MM.1S (cell line): ENCODE measurements at regions not wholly inside any gene's neighbourhood (a gene's known extent, or its start where the extent isn't known, plus 50 kb on each side); places are given as distances from the start of the nearest gene placed in this dataset.

Source experiments
- DNase-seq: peaks from one replicate; pipeline ENCODE4 v3.0.0-alpha.2; 2015
- H2AFZ ChIP-seq: fragments of 300-600 bp; sonication (generic); 2 replicates; pipeline ENCODE4 v1.6.0; 2016; ENCODE audit warnings: antibody characterized with exemption, low read length
- H3F3A ChIP-seq: fragments of 300-600 bp; sonication (generic); 2 replicates; pipeline ENCODE4 v1.6.1; 2016; ENCODE audit warnings: mild to moderate bottlenecking, antibody characterized with exemption, low read length, moderate library complexity, mixed read lengths; ENCODE audit not compliant: insufficient read depth
- H3K27ac ChIP-seq: fragments of 300-600 bp; sonication (generic); 2 replicates; pipeline ENCODE4 v1.5.1; 2016; ENCODE audit warnings: mild to moderate bottlenecking, low read length
- H3K27me3 ChIP-seq: fragments of 300-600 bp; sonication (generic); replicated peaks from 2 replicates; pipeline ENCODE4 v1.6.0; 2016; ENCODE audit warnings: low read length; ENCODE audit not compliant: insufficient read depth
- H3K36me3 ChIP-seq: fragments of 300-600 bp; sonication (generic); replicated peaks from 2 replicates; pipeline ENCODE4 v1.6.1; 2016; ENCODE audit warnings: mild to moderate bottlenecking, low read length, mixed read lengths; ENCODE audit not compliant: insufficient read depth
- H3K4me1 ChIP-seq: fragments of 300-600 bp; sonication (generic); 2 replicates; pipeline ENCODE4 v1.6.1; 2016; ENCODE audit warnings: low read length, mixed read lengths
- H3K4me2 ChIP-seq: fragments of 300-600 bp; sonication (generic); 2 replicates; pipeline ENCODE4 v1.6.0; 2016; ENCODE audit warnings: low read depth, low read length
- H3K4me3 ChIP-seq: fragments of 300-600 bp; sonication (generic); 2 replicates; pipeline ENCODE4 v1.5.1; 2016; ENCODE audit warnings: low read length, mixed read lengths
- H3K79me2 ChIP-seq: fragments of 300-600 bp; sonication (generic); 2 replicates; pipeline ENCODE4 v1.6.1; 2016; ENCODE audit warnings: mixed run types, low read length, mixed read lengths
- H3K9ac ChIP-seq: fragments of 300-600 bp; sonication (generic); 2 replicates; pipeline ENCODE4 v1.6.1; 2016; ENCODE audit warnings: low read length, mixed read lengths
- H3K9me2 ChIP-seq: fragments of 300-600 bp; sonication (generic); replicated peaks from 2 replicates; pipeline ENCODE4 v1.6.1; 2016; ENCODE audit warnings: mild to moderate bottlenecking, low read length, mixed read lengths; ENCODE audit not compliant: insufficient read depth
- H3K9me3 ChIP-seq: fragments of 300-600 bp; sonication (generic); replicated peaks from 2 replicates; pipeline ENCODE4 v1.6.1; 2016; ENCODE audit warnings: mild to moderate bottlenecking, low read length, mixed read lengths; ENCODE audit not compliant: insufficient read depth
- H4K20me1 ChIP-seq: fragments of 300-600 bp; sonication (generic); 2 replicates; pipeline ENCODE4 v1.6.1; 2016; ENCODE audit warnings: mild to moderate bottlenecking, low read length, moderate library complexity, mixed read lengths; ENCODE audit not compliant: insufficient read depth
- EZH2 ChIP-seq: fragments of 300-600 bp; sonication (generic); optimal IDR thresholded peaks from 2 replicates; pipeline ENCODE3; 2017; ENCODE audit warnings: low read depth, mild to moderate bottlenecking, antibody characterized with exemption, low read length, mixed read lengths
- EZH2phosphoT487 ChIP-seq: fragments of 300-600 bp; sonication (generic); IDR thresholded peaks from 2 replicates; pipeline ENCODE4 v1.6.1; 2018; ENCODE audit warnings: antibody characterized with exemption, low read length
- TF ChIP-seq, protein P1 (sequence below): fragments of 300-600 bp; sonication (generic); IDR thresholded peaks from 2 replicates; pipeline ENCODE4 v1.5.1; 2016; ENCODE audit warnings: antibody characterized with exemption, low read length, mixed read lengths

DNA sequence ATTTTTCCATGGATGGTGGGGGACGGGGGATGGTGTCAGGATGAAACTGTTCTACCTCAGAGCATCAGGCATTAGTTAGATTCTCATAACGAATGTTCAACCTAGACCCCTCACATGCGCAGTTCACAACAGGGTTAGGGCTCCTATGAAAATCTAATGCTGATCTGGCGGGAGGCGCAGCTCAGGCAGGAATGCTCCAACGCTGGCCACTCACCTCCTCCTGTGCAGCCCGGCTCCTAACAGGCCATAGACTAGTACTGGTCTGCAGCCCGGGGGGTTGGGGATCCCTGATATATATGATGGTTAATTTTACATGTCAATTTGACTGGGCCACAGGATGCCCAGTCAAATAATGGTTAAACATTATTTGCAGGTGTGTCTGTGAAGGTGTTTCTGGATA lies 199.0 kb upstream of the NR4A3 start:
- TF ChIP-seq EZH2phosphoT487 (no peak), EZH2 (no peak)
- TF ChIP-seq, protein P1, sequence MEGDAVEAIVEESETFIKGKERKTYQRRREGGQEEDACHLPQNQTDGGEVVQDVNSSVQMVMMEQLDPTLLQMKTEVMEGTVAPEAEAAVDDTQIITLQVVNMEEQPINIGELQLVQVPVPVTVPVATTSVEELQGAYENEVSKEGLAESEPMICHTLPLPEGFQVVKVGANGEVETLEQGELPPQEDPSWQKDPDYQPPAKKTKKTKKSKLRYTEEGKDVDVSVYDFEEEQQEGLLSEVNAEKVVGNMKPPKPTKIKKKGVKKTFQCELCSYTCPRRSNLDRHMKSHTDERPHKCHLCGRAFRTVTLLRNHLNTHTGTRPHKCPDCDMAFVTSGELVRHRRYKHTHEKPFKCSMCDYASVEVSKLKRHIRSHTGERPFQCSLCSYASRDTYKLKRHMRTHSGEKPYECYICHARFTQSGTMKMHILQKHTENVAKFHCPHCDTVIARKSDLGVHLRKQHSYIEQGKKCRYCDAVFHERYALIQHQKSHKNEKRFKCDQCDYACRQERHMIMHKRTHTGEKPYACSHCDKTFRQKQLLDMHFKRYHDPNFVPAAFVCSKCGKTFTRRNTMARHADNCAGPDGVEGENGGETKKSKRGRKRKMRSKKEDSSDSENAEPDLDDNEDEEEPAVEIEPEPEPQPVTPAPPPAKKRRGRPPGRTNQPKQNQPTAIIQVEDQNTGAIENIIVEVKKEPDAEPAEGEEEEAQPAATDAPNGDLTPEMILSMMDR = no peak
- no peaks in the 10 kb centered on the region for H3K27me3 ChIP-seq
- no peaks in the 10 kb centered on the region for H3K79me2 ChIP-seq
- H3K9me2 ChIP-seq = no peaks in the 10 kb centered on the region
- H2AFZ ChIP-seq = no peak overlapping the region
- no peaks in the 10 kb centered on the region for H4K20me1 ChIP-seq
- no peaks in the 10 kb centered on the region for H3K9me3 ChIP-seq
- no peak overlapping the region for H3K27ac ChIP-seq
- no peak for DNase-seq
- no peaks in the 10 kb centered on the region for H3F3A ChIP-seq
- H3K36me3 ChIP-seq = no peaks in the 10 kb centered on the region
- no peak overlapping the region for H3K4me2 ChIP-seq
- H3K9ac ChIP-seq = no peak overlapping the region
- no peak overlapping the region for H3K4me3 ChIP-seq
- no peaks in the 10 kb centered on the region for H3K4me1 ChIP-seq

DNA sequence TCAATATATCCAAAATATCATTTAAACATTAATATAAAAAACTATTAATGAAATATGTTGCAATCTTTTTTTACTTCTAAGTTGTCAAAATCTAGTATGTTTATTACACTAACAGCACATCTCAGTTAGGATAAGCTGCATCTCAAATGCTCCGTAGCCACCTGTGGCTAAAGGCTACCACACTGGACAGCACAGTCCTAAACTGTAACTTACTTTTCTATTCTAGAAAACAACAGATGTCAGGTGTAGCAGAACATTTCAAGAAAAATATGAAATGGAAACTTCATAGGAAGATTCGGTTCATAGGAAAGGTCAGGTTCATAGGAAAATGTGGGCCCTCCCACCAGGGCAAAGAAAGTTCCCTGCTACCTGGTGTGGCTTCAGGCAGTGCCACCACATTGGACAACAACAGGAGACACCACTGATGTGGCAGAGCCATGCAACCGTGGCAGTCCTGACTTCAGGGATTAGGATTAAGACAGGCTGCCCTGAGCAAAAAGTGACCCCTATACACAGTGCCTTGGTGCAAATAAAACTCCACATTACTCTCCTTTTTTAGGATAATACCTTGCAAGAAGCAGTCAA lies 197.8 kb upstream of the NR4A3 start:
- no peak for DNase-seq
- Histone ChIP-seq H3F3A (no peaks in the 10 kb centered on the region), H3K27me3 (no peaks in the 10 kb centered on the region), H3K4me3 (no peak overlapping the region), H3K79me2 (no peaks in the 10 kb centered on the region), H3K4me2 (no peak overlapping the region), H3K9ac (no peak overlapping the region), H3K27ac (no peak overlapping the region), H3K9me2 (no peaks in the 10 kb centered on the region), H4K20me1 (no peaks in the 10 kb centered on the region), H2AFZ (no peak overlapping the region), H3K4me1 (no peaks in the 10 kb centered on the region), H3K9me3 (no peaks in the 10 kb centered on the region), H3K36me3 (no peaks in the 10 kb centered on the region)
- TF ChIP-seq EZH2phosphoT487 (no peak), EZH2 (no peak)

DNA sequence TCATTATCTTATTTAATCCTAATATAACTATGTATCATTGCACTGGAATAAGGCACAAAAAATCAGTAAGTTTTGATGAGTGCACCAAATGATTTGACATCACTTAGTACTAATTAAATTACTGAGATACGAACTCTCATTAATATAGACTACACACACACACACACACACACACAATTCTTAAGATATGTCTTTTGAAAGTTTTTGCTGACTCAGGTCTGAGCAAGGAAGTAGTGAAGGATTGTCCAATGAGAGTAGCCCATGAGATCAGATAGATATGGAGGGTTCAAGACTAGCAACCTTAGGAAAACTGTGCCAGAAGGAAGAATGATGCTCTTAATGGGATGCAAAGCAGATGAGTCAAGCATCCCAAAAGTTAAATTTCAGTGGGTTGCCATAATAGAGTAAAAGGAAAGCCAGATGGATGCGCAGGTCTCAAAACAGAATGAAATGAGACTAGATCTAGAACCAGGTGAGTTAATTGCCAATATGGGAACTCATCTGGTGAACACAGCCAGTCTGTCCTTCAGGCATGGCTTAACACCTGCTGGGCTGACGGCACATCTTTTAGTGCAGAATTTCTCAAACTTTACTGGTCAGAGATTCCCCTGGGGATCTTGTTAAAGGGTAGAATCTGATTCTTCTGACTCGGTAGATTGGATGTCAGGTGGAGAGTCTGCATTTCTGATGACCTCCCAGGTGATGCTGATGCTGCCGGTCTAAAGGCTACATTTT lies 197.0 kb upstream of the NR4A3 start:
- no peak for DNase-seq

More for the DNA sequence above, 197.0 kb upstream of the NR4A3 start:
- Histone ChIP-seq H3K79me2 (no peaks in the 10 kb centered on the region), H4K20me1 (no peaks in the 10 kb centered on the region), H3K36me3 (no peaks in the 10 kb centered on the region), H3K27me3 (no peaks in the 10 kb centered on the region), H3K4me3 (no peak overlapping the region), H3K4me1 (no peaks in the 10 kb centered on the region), H3K9me3 (no peaks in the 10 kb centered on the region), H3K9ac (no peak overlapping the region), H3K4me2 (no peak overlapping the region), H3K27ac (no peak overlapping the region), H3K9me2 (no peaks in the 10 kb centered on the region), H3F3A (no peaks in the 10 kb centered on the region), H2AFZ (no peak overlapping the region)
- TF ChIP-seq, protein P1 = no peak
- TF ChIP-seq EZH2phosphoT487 = no peak
- no peak for TF ChIP-seq EZH2
